ENCODE measurements at regions not wholly inside any gene's neighbourhood (a gene's known extent, or its start where the extent isn't known, plus 50 kb on each side); places are given as distances from the start of the nearest gene placed in this dataset.
"Not testable (repeated sequence)": the region's sequence is repeated elsewhere in the genome, so short reads cannot be mapped to it uniquely, and the experiment has no call there.

- no peak for FAIRE-seq
Observed at GRCh38 chr7:124633740-124634139, 131.9 kb downstream of the GPR37 start.

- no peak for FAIRE-seq
Observed at GRCh38 chr7:124630395-124630794, 135.2 kb downstream of the GPR37 start.

GRCh38 chr7:124618871-124619270 is 146.7 kb downstream of the GPR37 start:
- no peak for FAIRE-seq

- FAIRE-seq: not testable (repeated sequence)
Observed at GRCh38 chr7:124618051-124618450, 147.5 kb downstream of the GPR37 start.

- FAIRE-seq: no peak
Observed at GRCh38 chr7:124603066-124603465, 162.5 kb downstream of the GPR37 start.

- FAIRE-seq: no peak
Observed at GRCh38 chr7:124597509-124597908, 168.1 kb downstream of the GPR37 start.

- no peak for FAIRE-seq
Observed at GRCh38 chr7:124596881-124597280, 168.7 kb downstream of the GPR37 start.

- FAIRE-seq: no peak
Observed at GRCh38 chr7:124590814-124591213, 174.8 kb downstream of the GPR37 start.

- FAIRE-seq: no peak
Observed at GRCh38 chr7:124577256-124577655, 188.3 kb downstream of the GPR37 start.

- no peak for FAIRE-seq
Observed at GRCh38 chr7:124575176-124575575, 190.4 kb downstream of the GPR37 start.

GRCh38 chr7:124570558-124570957 is 195.0 kb downstream of the GPR37 start:
- no peak for FAIRE-seq

GRCh38 chr7:124566583-124566982 is 199.0 kb downstream of the GPR37 start:
- no peak for FAIRE-seq

- no peak for FAIRE-seq
Observed at GRCh38 chr7:124557587-124557986, 208.0 kb downstream of the GPR37 start.

GRCh38 chr7:124557101-124557500 is 208.5 kb downstream of the GPR37 start:
- no peak for FAIRE-seq

GRCh38 chr7:124553502-124553901 is 212.1 kb downstream of the GPR37 start:
- FAIRE-seq: no peak

- no peak for FAIRE-seq
Observed at GRCh38 chr7:124552217-124552616, 213.4 kb downstream of the GPR37 start.

- no peak for FAIRE-seq
Observed at GRCh38 chr7:124550036-124550435, 215.6 kb downstream of the GPR37 start.

GRCh38 chr7:124542476-124542875 is 223.1 kb downstream of the GPR37 start:
- FAIRE-seq: no peak

- no peak for FAIRE-seq
Observed at GRCh38 chr7:124536156-124536762, 229.3 kb downstream of the GPR37 start.

- FAIRE-seq: no peak
Observed at GRCh38 chr7:124532166-124532565, 233.4 kb downstream of the GPR37 start.

- no peak for FAIRE-seq
Observed at GRCh38 chr7:124516911-124517310, 248.7 kb downstream of the GPR37 start.

- FAIRE-seq: no peak
Observed at GRCh38 chr7:124515106-124515830, 250.3 kb downstream of the GPR37 start.

- FAIRE-seq: no peak
Observed at GRCh38 chr7:124514471-124514870, 251.1 kb downstream of the GPR37 start.

- FAIRE-seq: no peak
Observed at GRCh38 chr7:124497176-124497575, 268.4 kb downstream of the GPR37 start.

GRCh38 chr7:124489925-124490324 is 275.7 kb downstream of the GPR37 start:
- no peak for FAIRE-seq

All from TTC549 (cell line).